Testis (tissue), 2 donors: ENCODE measurements at regions not wholly inside any gene's neighbourhood (a gene's known extent, or its start where the extent isn't known, plus 50 kb on each side); places are given as distances from the start of the nearest gene placed in this dataset.

Experiments used
- POLR2A ChIP-seq: fragments of 450-650 bp; IDR thresholded peaks from one replicate; pipeline ENCODE4 v1.6.1; 2017; ENCODE audit warnings: antibody characterized with exemption, mild to moderate bottlenecking, moderate library complexity
- TF ChIP-seq, protein P1 (sequence below), 3 experiments: fragments of 450-650 bp in 2 of 3; fragments of 200-600 bp in 1 of 3; sonication (generic) in 1 of 3; IDR thresholded peaks; one replicate each; pipeline ENCODE4 v1.5.1; 2016 to 2019; ENCODE audit warnings: antibody characterized with exemption in 3 of 3, mild to moderate bottlenecking in 2 of 3, moderate library complexity in 1 of 3

DNA sequence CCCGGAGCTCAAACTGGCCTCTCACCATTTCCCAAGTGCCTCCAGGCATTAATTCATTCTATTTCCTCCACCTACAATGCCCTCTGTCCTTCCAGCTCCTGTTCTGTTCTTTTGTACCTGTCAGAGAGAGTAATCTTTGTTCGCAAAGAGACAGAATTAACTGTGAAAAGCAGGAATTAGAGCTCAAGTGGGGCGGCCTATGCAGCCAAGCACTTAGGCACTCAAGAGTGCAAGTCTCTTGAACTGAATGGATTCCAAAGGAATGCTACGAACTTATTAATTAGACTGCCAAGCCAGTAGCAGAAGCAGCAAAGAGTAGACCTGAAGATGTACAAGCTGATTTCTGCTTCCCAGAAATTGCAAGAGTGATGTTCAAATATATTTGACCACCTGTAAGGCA, 338.3 kb upstream of the AUTS2 start:
- TF ChIP-seq, protein P1, sequence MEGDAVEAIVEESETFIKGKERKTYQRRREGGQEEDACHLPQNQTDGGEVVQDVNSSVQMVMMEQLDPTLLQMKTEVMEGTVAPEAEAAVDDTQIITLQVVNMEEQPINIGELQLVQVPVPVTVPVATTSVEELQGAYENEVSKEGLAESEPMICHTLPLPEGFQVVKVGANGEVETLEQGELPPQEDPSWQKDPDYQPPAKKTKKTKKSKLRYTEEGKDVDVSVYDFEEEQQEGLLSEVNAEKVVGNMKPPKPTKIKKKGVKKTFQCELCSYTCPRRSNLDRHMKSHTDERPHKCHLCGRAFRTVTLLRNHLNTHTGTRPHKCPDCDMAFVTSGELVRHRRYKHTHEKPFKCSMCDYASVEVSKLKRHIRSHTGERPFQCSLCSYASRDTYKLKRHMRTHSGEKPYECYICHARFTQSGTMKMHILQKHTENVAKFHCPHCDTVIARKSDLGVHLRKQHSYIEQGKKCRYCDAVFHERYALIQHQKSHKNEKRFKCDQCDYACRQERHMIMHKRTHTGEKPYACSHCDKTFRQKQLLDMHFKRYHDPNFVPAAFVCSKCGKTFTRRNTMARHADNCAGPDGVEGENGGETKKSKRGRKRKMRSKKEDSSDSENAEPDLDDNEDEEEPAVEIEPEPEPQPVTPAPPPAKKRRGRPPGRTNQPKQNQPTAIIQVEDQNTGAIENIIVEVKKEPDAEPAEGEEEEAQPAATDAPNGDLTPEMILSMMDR (IDR thresholded peaks at IDR 0.05): no peak
- TF ChIP-seq POLR2A: no peak
